SK-N-MC (cell line): ENCODE measurements at regions not wholly inside any gene's neighbourhood (a gene's known extent, or its start where the extent isn't known, plus 50 kb on each side); places are given as distances from the start of the nearest gene placed in this dataset.

ENCODE experiments used
- EZH2 ChIP-seq: fragments of 200-600 bp; sonication (generic); IDR thresholded peaks from one replicate; pipeline ENCODE4 v1.6.1; 2017; ENCODE audit warnings: antibody characterized with exemption
- POLR2AphosphoS5 ChIP-seq: IDR thresholded peaks from 2 replicates; pipeline ENCODE4 v1.6.1; 2012; ENCODE audit warnings: mild to moderate bottlenecking, low read depth, low read length, borderline replicate concordance

GRCh38 chr15:95375281-95375680, 955.2 kb upstream of the NR2F2 start:
- TF ChIP-seq POLR2AphosphoS5 (no peak), EZH2 (no peak)
